Ovary (tissue), 3 donors: ENCODE measurements at regions not wholly inside any gene's neighbourhood (a gene's known extent, or its start where the extent isn't known, plus 50 kb on each side); places are given as distances from the start of the nearest gene placed in this dataset.
"Not testable (repeated sequence)": the region's sequence is repeated elsewhere in the genome, so short reads cannot be mapped to it uniquely, and the experiment has no call there.

Source experiments
- EP300 ChIP-seq: sonication (generic); formaldehyde crosslinking; IDR thresholded peaks from one replicate; pipeline ENCODE4 v1.6.1; 2017; ENCODE audit warnings: antibody characterized with exemption
- POLR2A ChIP-seq: fragments of 450-650 bp; IDR thresholded peaks from one replicate; pipeline ENCODE4 v1.6.1; 2017; ENCODE audit warnings: antibody characterized with exemption, mild to moderate bottlenecking, moderate library complexity
- TF ChIP-seq, protein P1 (sequence below), 3 donors: fragments of 450-650 bp in 2 of 3; fragments of 200-600 bp in 1 of 3; IDR thresholded peaks; one replicate each; pipeline versions ENCODE4 v1.5.1 to v1.8.0; 2016 to 2022; ENCODE audit warnings: antibody characterized with exemption in 3 of 3, mild to moderate bottlenecking in 1 of 3
- donor health status: DM: no; HTN: no; CAD: no.

DNA sequence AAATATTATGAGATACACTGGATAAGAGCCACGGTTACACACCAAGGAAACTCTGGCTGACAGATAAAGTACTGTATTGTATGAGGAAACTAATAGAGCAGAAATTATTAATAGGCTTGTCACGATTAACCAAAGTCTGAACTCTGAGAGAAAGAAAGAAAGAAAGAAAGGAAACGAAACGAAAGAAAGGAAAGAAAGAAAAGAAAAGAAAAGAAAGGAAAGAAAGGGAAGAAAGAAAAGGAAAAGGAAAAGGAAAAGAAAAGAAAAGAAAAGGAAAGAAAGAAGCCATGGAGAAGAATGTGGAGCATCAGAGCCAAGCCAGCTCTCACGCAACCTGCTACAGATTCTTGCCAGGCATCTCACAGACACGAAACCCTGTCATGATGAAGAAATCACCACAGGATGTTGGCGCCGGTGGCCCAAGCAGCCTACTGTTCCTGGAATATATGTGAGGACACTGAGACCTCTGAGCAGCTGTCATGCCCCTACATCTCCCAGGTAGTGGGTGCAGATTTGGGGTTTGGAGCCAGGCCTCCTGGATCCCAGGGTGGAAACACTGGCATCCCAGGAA is 187.4 kb upstream of the LRRC61 start:
- TF ChIP-seq, protein P1, sequence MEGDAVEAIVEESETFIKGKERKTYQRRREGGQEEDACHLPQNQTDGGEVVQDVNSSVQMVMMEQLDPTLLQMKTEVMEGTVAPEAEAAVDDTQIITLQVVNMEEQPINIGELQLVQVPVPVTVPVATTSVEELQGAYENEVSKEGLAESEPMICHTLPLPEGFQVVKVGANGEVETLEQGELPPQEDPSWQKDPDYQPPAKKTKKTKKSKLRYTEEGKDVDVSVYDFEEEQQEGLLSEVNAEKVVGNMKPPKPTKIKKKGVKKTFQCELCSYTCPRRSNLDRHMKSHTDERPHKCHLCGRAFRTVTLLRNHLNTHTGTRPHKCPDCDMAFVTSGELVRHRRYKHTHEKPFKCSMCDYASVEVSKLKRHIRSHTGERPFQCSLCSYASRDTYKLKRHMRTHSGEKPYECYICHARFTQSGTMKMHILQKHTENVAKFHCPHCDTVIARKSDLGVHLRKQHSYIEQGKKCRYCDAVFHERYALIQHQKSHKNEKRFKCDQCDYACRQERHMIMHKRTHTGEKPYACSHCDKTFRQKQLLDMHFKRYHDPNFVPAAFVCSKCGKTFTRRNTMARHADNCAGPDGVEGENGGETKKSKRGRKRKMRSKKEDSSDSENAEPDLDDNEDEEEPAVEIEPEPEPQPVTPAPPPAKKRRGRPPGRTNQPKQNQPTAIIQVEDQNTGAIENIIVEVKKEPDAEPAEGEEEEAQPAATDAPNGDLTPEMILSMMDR (IDR thresholded peaks at IDR 0.05): not testable (repeated sequence)
- not testable (repeated sequence) for TF ChIP-seq POLR2A, EP300
